ENCODE measurements at regions not wholly inside any gene's neighbourhood (a gene's known extent, or its start where the extent isn't known, plus 50 kb on each side); places are given as distances from the start of the nearest gene placed in this dataset.

DNA sequence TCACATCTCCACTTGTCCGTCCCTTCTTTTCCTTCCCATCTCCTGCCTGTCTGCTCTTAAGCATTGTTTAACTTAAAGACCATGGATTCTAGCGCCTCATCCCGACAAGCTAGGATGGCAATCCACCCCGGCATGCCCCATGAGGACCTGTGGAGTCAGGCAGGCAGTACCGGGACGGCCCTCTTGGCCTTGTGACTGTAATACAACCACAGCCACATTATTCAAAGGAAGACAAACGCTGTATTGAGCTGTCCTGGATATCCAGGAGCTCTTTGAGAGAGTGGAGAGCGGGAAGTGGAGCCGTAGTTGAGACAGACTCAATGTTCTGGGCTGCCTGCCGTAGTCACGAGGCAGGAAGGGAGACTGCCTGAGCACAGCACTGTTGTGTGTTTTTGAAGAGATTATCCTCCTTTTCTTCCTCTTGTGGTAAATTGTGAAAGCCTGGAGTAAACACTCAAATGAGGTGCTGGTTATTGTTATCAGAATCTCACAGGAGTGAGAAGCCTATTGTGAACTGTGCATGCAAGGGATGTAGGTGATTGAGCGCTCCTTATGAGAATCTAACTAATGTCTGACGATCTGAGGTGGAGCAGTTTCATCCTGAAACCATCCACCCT is 929.8 kb upstream of the CNTNAP5 start:
- TF ChIP-seq POLR2AphosphoS5 (IDR thresholded peaks at IDR 0.05; ENCODE audit: low read depth, low read length) (no peak), POLR2A (IDR thresholded peaks at IDR 0.05; ENCODE audit: low read depth, low read length) (no peak), TAF1 (IDR thresholded peaks at IDR 0.05; ENCODE audit: borderline replicate concordance, low read depth, low read length) (no peak)
- no peak for DNase-seq (ENCODE audit: insufficient read length)
- no peak for FAIRE-seq

DNA sequence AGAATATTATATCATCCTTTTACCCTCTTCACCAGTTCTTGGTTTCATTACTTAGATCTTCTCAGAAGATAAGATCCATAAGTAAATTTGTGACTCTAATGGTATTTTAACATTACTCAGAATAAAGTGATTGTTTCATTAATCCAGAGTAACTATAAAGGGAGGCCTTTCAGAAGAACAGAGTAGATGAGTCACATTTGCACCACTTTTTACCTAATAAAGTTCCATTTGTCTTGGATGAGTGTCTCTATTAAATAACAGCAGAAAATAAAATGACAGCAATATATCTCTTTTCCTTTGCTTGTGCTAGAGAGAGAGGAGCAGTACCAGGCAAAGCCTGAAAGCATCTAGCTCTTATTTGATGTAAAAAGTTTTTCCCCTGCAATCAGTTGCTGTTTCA is 926.5 kb upstream of the CNTNAP5 start:
- FAIRE-seq, result no peak
- no peak for TF ChIP-seq TAF1 (IDR thresholded peaks at IDR 0.05; ENCODE audit: borderline replicate concordance, low read depth, low read length)
- TF ChIP-seq POLR2AphosphoS5 (IDR thresholded peaks at IDR 0.05; ENCODE audit: low read depth, low read length), result no peak
- TF ChIP-seq POLR2A (IDR thresholded peaks at IDR 0.05; ENCODE audit: low read depth, low read length), result no peak
- no peak for DNase-seq (ENCODE audit: insufficient read length)

DNA sequence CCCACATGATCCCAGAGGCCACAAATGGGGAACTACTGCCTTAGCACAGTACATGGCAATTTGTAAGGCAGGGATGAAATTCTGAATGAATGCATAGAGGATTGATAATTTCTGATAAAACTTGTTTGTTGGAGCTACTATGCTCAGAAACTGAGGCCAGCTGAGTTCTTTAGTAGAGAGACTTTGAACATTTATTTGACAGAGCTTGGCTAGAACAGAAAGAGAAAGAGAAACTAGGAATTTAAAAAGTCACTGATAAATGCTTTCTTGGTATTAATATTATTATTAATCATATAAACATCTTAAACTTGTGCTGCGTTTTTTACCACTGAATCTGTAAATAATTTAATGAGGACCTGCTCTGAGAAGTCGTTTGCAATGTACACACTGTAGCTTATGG is 923.7 kb upstream of the CNTNAP5 start:
- no peak for TF ChIP-seq TAF1 (IDR thresholded peaks at IDR 0.05; ENCODE audit: borderline replicate concordance, low read depth, low read length)
- no peak for TF ChIP-seq POLR2A (IDR thresholded peaks at IDR 0.05; ENCODE audit: low read depth, low read length)
- no peak for TF ChIP-seq POLR2AphosphoS5 (IDR thresholded peaks at IDR 0.05; ENCODE audit: low read depth, low read length)
- DNase-seq (ENCODE audit: insufficient read length) (no peak), FAIRE-seq (no peak)

DNA sequence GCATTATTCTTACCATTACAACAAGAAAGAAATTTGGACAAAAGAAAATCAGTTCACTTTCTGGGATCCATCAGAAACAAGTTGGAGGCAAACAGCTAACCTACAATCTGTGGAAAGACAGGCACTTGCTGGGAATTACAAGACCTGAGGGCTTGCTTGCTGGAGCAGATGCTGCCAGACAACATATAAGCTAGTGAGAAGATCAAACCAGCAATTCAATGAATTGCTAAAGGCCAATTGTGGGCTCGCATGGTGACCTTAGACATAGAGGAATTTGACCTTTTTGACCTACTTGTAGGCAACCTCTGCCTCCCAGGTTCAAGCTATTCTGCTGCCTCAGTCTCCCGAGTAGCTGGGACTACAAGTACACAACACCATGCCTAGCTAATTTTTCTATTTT is 921.2 kb upstream of the CNTNAP5 start:
- no peak for DNase-seq (ENCODE audit: insufficient read length)
- FAIRE-seq, result no peak
- TF ChIP-seq POLR2AphosphoS5 (IDR thresholded peaks at IDR 0.05; ENCODE audit: low read depth, low read length), result no peak
- no peak for TF ChIP-seq TAF1 (IDR thresholded peaks at IDR 0.05; ENCODE audit: borderline replicate concordance, low read depth, low read length)
- TF ChIP-seq POLR2A (IDR thresholded peaks at IDR 0.05; ENCODE audit: low read depth, low read length), result no peak

DNA sequence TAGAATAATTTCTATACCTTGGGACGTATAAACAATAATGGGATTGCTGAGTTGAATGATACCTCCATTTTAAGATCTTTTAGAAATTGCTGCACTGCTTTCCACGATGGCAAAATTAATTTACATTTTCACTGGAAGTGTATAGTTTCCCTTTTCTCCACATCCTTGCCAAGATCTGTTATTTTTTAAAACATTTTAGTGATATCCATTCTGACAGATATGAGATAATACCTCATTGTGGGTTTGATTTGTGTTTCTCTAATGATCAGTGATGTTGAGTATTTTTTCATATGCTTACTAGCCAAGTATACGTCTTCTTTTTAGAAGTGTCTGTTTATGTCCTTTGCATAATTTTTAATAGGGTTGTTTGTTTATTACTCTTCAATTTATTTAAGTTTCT is 908.5 kb upstream of the CNTNAP5 start:
- no peak for TF ChIP-seq TAF1 (IDR thresholded peaks at IDR 0.05; ENCODE audit: borderline replicate concordance, low read depth, low read length)
- no peak for TF ChIP-seq POLR2A (IDR thresholded peaks at IDR 0.05; ENCODE audit: low read depth, low read length)
- no peak for TF ChIP-seq POLR2AphosphoS5 (IDR thresholded peaks at IDR 0.05; ENCODE audit: low read depth, low read length)
- DNase-seq (ENCODE audit: insufficient read length), result no peak
- no peak for FAIRE-seq

DNA sequence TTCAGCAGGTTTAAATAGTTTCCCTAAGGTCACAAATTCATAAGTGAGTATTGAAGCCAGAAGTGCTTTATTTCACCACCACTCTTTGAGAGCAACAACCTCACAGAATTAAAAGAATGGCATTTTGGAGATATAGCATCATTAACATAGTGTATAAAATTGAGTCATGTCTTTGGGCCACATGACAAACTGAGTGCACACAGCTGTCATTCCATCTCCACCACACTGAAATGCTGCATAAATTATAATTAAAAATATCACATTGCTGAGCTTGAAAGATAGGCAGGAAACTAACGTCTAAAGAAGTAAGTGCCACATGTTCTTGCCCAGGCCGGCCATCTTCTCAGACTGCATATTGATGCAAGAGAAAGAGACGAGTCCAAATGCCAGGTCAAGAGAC is 897.9 kb upstream of the CNTNAP5 start:
- TF ChIP-seq POLR2A (IDR thresholded peaks at IDR 0.05; ENCODE audit: low read depth, low read length), result no peak
- no peak for TF ChIP-seq TAF1 (IDR thresholded peaks at IDR 0.05; ENCODE audit: borderline replicate concordance, low read depth, low read length)
- no peak for TF ChIP-seq POLR2AphosphoS5 (IDR thresholded peaks at IDR 0.05; ENCODE audit: low read depth, low read length)
- no peak for DNase-seq (ENCODE audit: insufficient read length)
- no peak for FAIRE-seq

DNA sequence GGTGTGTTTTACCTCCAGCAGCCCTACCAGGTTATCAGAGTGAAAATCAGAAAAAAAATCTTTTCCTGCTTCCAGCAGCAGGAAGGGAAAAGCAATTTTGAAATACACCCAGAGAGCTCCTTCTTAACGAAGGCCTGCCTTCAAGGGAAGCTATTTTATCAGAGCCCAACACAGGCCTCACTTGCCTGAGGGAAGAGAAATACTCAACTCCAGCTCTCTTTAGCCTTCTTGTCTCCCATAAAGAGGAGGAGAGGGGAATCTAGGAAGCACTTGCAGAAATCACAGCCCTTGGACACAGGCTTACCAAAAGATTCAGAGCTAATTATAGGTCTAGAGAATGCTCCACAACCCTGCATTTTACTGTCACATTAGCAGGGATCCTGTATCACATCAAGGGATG is 896.1 kb upstream of the CNTNAP5 start:
- TF ChIP-seq POLR2A (IDR thresholded peaks at IDR 0.05; ENCODE audit: low read depth, low read length), result no peak
- no peak for TF ChIP-seq TAF1 (IDR thresholded peaks at IDR 0.05; ENCODE audit: borderline replicate concordance, low read depth, low read length)
- TF ChIP-seq POLR2AphosphoS5 (IDR thresholded peaks at IDR 0.05; ENCODE audit: low read depth, low read length), result no peak
- FAIRE-seq (no peak), DNase-seq (ENCODE audit: insufficient read length) (no peak)

DNA sequence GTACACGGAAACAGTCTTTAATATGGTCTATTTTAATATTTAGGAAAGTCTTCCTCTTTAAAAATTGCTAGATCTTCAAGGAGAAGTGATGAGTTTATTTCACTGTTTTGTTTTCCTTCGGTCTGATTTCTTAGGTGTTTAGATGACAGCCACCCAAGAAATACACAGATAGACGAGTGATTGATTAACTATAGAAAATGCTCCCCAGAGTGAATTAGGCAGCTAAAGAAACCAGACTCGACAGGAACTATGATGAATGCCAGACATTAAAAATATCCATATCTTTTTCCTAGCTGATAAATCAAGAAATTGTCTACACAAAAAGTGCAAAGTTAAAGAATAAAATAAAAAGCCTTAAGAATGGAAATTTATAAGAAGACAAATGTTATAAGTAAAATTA is 888.7 kb upstream of the CNTNAP5 start:
- FAIRE-seq, result no peak
- no peak for DNase-seq (ENCODE audit: insufficient read length)
- no peak for TF ChIP-seq TAF1 (IDR thresholded peaks at IDR 0.05; ENCODE audit: borderline replicate concordance, low read depth, low read length)
- TF ChIP-seq POLR2AphosphoS5 (IDR thresholded peaks at IDR 0.05; ENCODE audit: low read depth, low read length), result no peak
- TF ChIP-seq POLR2A (IDR thresholded peaks at IDR 0.05; ENCODE audit: low read depth, low read length), result no peak

DNA sequence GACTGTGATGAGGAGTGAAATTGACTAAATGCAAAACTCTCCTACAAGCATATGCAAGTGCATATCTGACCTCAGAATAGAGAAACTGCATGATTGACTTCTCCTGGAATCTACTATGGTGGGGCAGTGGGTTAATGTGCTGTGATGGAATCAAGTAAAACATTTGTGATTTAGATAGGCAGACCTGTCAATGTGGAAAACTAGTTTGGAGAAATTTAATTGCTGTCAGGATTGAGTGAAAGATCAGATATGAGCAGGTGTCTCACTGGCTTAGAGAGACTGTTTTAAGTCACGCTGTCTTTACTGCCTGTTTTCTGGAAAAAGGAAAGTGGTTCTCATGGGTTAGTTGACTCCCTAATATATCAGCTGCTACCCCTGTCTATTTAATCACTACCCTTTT is 881.0 kb upstream of the CNTNAP5 start:
- DNase-seq (ENCODE audit: insufficient read length) (no peak), FAIRE-seq (no peak)
- no peak for TF ChIP-seq TAF1 (IDR thresholded peaks at IDR 0.05; ENCODE audit: borderline replicate concordance, low read depth, low read length)
- no peak for TF ChIP-seq POLR2AphosphoS5 (IDR thresholded peaks at IDR 0.05; ENCODE audit: low read depth, low read length)
- no peak for TF ChIP-seq POLR2A (IDR thresholded peaks at IDR 0.05; ENCODE audit: low read depth, low read length)

DNA sequence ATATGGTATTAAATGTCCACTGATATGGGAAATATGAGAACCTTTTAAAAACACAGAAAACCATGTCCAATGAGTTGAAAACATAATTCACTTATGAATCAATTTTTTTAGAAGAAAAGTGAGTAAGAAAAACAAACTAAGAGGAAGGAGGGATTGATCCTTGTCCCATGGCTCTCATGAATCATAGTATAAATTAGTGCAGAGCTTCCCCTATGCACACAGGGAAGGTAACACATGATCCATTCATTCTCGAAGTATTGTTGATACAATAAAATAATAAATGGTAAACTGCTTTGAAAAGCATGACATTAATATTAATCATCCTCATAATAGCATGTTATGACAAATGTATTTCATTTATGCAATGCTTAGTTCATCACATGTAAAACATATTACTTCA is 872.0 kb upstream of the CNTNAP5 start:
- TF ChIP-seq POLR2A (IDR thresholded peaks at IDR 0.05; ENCODE audit: low read depth, low read length), result no peak
- no peak for TF ChIP-seq POLR2AphosphoS5 (IDR thresholded peaks at IDR 0.05; ENCODE audit: low read depth, low read length)
- no peak for TF ChIP-seq TAF1 (IDR thresholded peaks at IDR 0.05; ENCODE audit: borderline replicate concordance, low read depth, low read length)
- no peak for FAIRE-seq
- DNase-seq (ENCODE audit: insufficient read length), result no peak

DNA sequence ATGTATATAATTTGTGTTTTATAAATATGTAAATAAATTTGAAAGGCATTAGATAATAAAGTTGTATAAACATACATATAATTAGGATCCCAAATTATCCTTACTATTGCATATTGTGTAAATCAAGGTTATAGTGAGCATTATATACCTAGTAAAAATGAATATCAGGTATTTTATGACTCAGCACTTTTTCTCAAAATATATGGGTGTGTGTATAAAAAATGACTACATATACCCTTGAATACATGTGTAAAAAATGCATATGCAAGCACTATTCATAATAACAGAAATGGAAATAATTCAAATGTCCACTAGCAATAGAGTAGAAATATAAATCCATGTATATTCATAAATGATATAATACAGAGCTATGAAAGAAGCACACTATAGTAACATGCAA is 870.9 kb upstream of the CNTNAP5 start:
- FAIRE-seq, result no peak

DNA sequence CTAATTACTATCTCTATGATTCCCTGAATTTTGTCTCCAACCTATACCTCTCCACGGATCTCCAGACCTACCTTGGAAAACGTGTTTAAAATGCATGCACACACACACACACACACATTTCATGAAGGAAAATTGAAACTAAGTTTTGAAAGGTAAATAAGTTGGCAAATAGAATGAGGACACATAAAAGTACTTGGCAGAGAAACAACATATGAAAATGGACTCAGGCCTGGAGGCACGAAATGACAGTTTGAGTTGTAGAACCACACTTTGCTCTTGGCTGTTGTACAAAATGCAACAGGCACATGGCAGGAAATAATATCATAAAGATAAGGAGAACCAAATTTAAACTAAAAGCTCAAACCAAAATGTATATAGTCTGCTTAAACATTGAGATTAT is 868.1 kb upstream of the CNTNAP5 start:
- TF ChIP-seq POLR2AphosphoS5 (IDR thresholded peaks at IDR 0.05; ENCODE audit: low read depth, low read length), result no peak
- no peak for TF ChIP-seq TAF1 (IDR thresholded peaks at IDR 0.05; ENCODE audit: borderline replicate concordance, low read depth, low read length)
- no peak for TF ChIP-seq POLR2A (IDR thresholded peaks at IDR 0.05; ENCODE audit: low read depth, low read length)
- FAIRE-seq, result no peak
- no peak for DNase-seq (ENCODE audit: insufficient read length)

More for the DNA sequence above, 870.9 kb upstream of the CNTNAP5 start:
- TF ChIP-seq POLR2AphosphoS5 (IDR thresholded peaks at IDR 0.05; ENCODE audit: low read depth, low read length) (no peak), TAF1 (IDR thresholded peaks at IDR 0.05; ENCODE audit: borderline replicate concordance, low read depth, low read length) (no peak), POLR2A (IDR thresholded peaks at IDR 0.05; ENCODE audit: low read depth, low read length) (no peak)
- DNase-seq (ENCODE audit: insufficient read length), result no peak
